HG03139 (cell line): ENCODE measurements at regions not wholly inside any gene's neighbourhood (a gene's known extent, or its start where the extent isn't known, plus 50 kb on each side); places are given as distances from the start of the nearest gene placed in this dataset.

Experiments
- ATAC-seq: cut with Tn5 transposase; IDR thresholded peaks from one replicate; pipeline ENCODE4 v1.9.1; 2021; ENCODE audit not compliant: unreplicated experiment

DNA sequence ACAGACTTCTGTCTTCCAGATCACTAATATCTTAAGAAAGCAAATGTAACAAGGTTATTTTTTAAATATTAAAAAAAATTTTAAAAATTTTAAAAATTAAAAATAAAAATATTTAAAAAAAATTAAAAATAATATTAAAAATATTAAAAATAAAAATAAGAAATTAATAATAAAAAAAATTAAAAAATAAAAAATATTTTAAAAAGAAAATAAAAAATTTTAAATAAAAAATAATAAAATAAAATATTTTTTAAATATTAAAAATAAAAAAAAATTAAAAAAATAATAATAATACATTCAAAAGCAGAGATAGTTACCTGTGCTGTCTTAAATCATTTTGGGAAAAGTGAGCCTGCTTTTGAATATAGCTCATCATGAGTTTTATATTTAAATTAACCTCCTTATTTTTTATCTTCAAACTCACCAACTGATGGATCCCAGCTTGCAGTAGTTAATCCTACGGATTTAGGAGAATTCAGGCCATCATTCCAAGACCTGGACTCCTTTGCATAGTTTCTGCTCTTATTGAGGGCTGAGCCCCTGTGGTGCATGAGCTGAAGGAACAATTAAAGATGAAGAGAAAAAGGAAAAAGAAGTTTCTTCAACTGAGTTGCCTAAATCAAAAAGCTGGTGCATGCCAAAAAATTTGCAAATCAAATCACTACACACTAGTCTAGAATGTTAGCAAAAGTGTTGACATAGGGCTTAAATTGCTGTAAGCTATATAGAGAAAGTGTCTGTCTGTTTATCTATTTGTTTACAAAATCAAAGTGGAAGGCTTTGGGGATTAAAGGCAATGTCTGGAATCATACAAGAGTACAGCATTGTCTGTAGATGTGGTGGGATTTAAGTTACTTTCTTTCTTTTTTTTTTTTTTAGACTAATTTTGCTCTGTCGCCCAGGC, 50.5 kb upstream of the ZNF438 start:
- ATAC-seq, result no peak

DNA sequence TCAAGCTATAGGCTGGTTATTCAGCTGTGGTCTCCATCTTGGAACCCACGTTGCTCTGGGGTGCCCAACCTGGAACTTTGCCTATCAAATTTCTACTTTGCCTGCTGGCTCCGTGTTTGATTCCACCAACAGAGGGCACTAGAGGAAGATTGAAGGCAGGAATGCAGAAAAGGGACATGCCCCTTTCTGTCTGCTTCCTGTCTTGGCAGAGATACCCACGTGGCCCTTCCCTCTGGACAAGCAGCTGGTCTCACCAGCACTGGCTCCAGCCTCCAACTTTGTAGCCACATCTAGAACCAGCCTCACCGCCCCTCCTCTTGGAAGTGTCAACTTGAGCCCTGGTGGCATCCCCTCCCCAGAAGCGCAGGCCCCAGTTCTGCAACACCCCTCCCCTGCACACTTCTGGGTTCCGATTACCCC, 52.1 kb upstream of the ZNF438 start:
- no peak for ATAC-seq

DNA sequence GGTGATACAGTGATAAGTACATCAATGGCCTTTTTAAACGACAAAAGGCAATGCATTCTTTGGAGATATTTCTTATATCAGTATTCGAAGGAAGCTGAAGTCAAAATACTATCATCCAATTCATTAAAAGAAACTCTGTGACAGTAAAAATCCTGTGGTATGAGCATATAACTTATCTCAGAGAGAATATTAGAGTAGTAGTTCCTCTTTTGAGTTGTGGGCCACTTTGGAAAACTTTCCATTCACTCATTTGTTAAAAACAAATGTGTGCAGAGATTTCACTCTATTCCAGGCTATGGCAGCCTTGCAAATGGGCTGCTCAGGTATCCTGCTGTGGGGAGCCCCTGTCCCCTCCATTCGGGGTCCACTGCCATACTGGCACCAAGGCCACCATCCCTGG, 55.3 kb upstream of the ZNF438 start:
- no peak for ATAC-seq

DNA sequence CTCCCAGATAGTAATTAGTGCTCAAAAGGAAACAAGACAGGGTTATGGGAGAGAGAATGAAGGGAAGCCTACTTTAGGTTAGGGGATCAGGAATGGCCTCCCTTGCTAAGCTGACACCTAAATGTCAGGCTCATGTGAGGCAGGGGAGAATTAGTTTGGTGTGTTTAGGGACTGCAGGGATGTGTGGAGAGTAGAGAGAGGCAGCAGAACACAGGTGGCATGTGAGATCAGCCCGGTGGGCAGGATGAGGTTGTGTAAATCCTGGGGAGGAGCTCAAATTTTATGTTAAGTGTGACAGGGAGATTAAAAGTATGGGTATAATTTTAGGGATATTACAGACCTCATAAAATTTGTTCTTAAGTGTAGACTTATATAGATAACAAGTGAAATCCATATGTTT, 56.2 kb upstream of the ZNF438 start:
- ATAC-seq, result no peak

GRCh38 chr10:31090894-31091607, 59.4 kb upstream of the ZNF438 start:
- no peak for ATAC-seq

DNA sequence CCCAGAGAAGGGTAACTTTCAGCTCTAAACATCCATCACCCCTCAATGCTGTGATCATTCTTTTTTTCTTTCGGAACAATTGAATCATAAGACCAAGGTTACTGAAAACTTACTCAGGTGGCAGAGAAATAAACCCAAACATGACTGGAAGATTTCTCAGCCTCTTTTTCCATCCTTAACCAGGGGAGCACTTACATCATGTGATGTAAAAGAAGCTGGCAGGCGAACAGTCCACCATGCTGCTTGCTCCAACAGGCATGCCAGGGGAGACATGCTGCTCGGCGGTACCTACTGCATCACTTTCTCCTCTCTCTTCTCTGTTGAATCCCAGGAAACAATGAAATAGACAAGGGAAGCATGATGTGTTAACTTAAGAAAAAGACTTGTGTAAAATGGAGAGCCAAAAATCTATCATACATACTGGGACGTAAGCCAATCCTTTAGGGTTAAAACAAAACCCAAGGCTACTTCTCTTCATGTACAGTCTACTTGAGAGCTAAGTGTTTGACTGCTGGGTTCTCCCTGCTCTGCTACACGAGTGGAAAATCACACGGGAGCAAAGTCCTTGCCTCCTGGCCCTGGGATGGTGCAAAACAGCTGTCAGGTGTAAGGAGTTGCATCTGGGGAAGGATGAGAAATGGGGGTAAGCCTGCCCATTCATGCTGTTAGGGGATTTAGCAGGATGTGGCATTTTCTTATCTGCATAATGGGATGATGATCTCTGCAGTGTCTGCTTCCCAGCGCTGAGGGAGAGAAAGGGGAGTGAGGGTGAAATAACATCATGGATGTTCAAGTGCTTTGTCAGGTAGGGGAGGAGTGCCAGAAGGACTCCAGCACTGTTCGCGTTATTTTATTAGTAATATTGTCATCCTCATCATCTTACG, 64.3 kb upstream of the ZNF438 start:
- no peak for ATAC-seq

DNA sequence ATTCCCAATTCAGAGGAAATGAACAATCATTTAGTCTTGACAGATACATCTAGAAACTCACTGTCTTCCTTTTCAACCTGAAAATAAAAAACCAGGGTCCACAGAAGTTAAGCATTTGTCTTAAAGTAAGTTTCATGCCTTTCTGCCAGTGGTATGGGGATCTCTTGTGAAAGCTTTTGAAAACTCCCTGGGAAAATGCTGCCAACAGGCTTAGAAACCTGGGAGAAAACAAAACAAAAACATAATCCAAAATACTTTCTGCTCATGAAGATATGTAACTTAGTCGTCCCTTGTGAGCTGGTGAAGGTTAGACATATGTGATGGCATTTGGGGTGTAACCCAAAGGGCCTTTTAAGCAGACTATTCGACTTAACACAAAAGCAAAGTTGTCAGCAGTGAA, 66.4 kb upstream of the ZNF438 start:
- no peak for ATAC-seq

GRCh38 chr10:31099094-31099493, 67.4 kb upstream of the ZNF438 start:
- no peak for ATAC-seq

- no peak for ATAC-seq
These were observed 68.0 kb upstream of the ZNF438 start for GRCh38 chr10:31099664-31100063.

GRCh38 chr10:31100115-31100601, 68.5 kb upstream of the ZNF438 start:
- ATAC-seq, result no peak

DNA sequence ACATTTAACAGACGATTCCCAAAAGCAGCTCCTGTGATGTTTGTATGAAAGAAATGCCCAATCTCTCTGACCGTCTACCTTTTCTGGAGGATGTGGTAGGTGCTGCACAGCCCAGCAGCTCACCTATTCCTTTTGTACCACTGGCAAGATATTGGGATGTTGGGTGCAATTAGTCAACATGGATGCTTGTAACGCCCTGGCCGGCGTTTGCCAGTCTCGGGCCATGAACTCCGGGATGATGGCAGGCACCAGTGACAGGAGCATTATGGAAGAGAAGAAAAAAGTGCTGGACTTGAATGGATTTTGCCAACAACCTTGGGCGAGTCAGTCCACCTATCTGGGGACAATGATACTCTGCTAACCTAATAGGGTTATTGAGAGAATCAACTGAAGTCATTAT, 69.0 kb upstream of the ZNF438 start:
- no peak for ATAC-seq

DNA sequence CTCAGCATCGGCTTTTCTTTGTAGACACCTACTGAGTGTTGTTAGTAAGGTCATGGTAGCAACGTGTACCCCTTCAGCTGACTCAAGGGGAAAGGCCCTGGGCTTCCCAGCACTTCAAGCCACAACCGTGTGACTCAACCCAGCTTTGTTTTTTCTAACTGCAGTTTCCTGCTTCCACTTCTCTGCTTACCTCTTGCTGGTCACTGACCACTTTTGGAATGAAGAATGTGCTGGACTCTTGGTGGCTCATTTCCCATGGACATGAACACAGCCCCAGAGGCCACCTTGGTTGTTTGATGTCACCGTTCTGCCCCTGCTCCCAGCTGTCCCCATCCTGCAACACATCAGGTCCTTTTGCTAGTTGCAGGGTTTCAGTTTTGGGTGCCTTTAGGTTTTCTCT, 69.5 kb upstream of the ZNF438 start:
- peak; percentile 54 for ATAC-seq

DNA sequence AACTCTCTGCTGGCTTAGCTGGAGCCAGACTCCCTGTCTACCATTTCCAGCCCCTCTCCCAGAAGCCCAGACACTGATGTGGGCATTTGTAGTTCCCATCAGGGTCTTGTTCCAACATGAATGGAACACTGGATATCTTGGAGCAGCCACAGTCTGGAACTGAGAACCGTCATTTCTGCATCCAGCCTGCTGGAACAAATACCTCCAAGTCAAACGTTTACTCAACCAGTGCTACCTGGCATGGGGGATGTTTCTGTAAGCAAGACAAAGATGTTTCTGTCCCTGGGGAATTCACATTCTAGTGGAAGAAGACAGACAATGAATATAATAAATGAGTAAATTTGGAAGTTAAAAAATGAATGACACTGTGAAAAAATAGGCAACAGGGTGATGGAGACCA, 70.8 kb upstream of the ZNF438 start:
- ATAC-seq, result no peak

GRCh38 chr10:31103112-31103511, 71.4 kb upstream of the ZNF438 start:
- ATAC-seq, result no peak

DNA sequence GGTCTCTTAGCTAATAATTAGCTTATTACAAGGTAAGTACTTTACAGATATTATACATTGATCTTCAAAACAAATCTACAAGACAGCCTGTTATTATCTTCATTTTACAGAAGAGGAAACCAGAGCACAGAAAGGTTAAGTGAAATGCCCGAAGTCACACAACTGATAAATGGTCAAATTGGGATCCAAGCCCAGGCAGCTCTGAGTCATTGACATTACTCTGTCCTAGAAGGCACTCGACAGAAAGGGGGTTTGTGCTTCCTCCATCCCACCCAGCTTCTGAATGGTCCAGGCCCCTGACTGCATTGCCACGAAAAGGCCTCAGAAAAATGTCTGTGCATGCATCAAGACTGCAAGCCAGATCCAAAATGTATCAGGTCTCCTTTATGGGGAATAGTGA, 81.3 kb upstream of the ZNF438 start:
- ATAC-seq, result no peak

- no peak for ATAC-seq
These were observed 84.6 kb upstream of the ZNF438 start for GRCh38 chr10:31116226-31116625.

DNA sequence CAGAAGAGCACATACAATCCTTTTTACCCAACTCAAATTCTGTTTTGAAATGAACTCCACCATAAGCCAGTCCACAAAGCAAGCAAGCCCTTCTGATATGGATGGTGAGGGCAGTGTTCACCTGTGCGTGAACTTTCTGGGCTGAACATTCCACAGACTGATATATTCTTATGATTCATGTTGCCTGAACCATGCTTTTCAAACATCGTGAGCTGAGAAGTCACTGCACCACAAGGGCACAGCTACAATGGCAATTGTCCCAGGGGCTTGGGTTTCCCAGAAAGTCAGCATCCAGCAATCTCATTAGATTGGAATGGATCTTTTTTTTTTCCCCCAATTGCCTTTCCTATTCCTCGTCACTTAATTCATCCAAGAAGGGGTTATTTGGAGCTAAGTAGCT, 86.9 kb upstream of the ZNF438 start:
- ATAC-seq, result no peak

DNA sequence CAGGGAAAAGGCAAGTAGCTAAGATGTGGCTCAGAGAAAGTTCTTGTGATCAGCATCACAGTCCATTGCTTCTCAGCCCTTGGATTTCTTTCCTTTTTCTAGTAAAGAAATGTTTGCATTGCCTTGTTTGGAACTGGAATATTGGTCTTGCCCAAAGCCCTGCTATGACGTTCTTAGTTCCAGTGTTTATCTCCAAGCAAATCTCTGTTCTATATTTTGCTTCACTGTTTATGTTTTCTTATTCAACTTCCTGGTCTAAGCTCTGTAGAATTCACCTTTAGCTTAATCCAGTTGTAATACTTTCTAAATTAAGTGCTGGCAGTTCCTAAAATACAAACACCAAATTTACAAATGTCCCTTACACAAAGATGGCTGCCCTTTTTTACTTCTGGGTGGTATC, 88.7 kb upstream of the ZNF438 start:
- ATAC-seq, result no peak

- ATAC-seq, result no peak
These were observed 89.5 kb upstream of the ZNF438 start for GRCh38 chr10:31120961-31121685.

- no peak for ATAC-seq
These were observed 90.3 kb upstream of the ZNF438 start for GRCh38 chr10:31121757-31122577.
